HG03442 (cell line): ENCODE measurements at regions not wholly inside any gene's neighbourhood (a gene's known extent, or its start where the extent isn't known, plus 50 kb on each side); places are given as distances from the start of the nearest gene placed in this dataset.

Source experiments
- ATAC-seq: cut with Tn5 transposase; IDR thresholded peaks from one replicate; pipeline ENCODE4 v1.9.1; 2021; ENCODE audit warnings: mild to moderate bottlenecking, moderate library complexity; ENCODE audit not compliant: unreplicated experiment

- no peak for ATAC-seq
Measured at GRCh38 chr22:46052801-46053562, 76.0 kb upstream of the WNT7B start.

GRCh38 chr22:46053563-46054090 lies 76.7 kb upstream of the WNT7B start:
- no peak for ATAC-seq

DNA sequence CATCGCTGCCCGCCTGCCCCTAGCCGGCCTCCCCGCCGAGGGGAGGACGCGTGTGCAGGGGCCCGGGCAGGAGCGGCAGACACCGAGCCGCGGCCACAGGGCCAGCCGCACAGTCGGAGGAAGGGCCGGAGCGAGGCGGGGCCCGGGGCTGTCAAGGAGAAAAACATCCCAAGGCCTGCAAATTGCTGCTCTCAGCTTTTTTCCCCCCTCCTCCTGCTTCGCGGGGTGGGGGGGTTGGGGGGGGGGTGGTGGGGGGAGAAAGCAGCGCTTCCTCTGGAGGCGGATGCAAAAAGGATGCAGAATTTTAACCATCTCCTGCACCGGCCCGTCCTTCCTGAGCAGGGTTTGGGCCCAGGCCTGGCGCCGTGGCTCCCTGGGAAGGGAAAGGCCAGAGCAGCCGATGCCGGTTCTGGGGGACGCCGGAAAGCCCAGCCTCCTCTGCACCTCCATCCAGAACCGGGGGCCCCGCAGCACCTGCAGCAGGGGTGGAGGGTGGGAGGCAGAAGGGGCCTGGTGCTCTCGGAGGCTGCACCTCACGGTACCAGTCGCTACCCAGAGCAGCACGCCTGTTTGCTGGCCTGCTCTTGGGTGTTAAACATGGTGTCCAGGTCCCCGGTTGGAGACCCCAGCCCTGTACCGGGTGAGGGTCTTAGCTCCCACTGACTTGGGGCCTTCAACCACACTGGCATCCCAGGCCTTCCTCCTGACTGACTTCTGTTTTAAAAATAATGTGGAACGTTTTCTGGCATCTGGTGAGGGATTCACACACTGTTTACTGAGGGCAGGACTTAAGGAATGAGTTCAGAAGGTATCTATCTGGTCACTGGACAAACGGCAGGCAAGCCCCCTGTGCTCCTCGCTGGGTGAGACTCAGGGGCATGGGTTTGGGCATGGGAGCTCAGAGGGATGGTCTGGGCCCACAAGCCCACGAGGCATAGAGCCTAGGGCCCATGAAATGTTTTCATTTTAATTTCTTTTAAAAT lies 77.4 kb upstream of the WNT7B start:
- ATAC-seq, result no peak

DNA sequence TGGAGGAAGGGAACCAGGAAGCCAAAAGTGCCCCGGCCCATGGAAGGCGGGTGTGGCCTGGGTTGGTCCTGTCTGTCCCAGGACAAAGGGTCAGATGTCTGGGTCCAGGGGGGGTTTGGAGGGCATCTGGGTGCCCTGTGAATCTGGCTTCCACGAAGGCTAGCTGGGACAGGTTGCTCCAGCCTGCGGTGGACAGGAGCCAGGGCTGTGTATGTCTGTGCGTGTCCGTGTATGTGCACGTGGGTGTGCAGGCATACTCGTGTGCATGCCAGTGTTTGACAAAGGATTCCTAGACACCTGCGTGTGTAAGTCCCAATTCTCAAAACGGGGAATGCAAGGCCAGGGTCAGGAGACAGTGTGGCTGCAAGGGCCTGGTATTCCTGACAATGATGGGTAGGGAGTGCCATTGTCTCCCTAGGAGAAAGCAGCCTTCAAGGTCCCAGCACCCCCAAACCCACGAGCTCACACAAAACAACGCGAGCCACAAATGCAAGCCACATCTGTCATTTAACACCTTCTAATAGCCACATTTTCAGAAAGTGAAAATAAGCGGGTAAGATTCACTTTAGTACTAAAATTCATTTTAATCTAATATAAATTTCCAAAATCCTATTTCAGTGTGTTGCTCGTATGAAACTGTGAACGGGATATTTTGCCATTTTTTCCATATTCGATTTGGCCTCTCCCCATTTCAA lies 78.4 kb upstream of the WNT7B start:
- ATAC-seq, result no peak

- no peak for ATAC-seq
Measured at GRCh38 chr22:46055911-46056545, 79.1 kb upstream of the WNT7B start.

GRCh38 chr22:46056546-46057245 lies 79.7 kb upstream of the WNT7B start:
- no peak for ATAC-seq

GRCh38 chr22:46057246-46058090 lies 80.5 kb upstream of the WNT7B start:
- ATAC-seq, result no peak

DNA sequence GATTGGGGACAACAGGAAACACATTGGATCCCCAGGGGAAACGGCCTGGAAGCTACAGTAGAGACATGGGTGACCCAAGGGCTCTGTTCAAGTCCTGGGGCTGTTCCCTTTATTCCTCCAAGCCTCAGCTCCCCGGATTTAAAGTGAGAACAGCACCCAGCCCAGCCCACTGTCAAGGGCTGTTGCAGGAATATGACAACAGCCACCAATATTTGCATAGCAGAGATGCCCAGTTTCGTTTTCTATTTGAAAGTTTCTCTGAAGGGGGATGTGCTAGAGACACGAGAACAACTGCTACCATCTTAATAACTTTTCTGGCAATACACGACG lies 81.1 kb upstream of the WNT7B start:
- ATAC-seq, result peak; percentile 47

DNA sequence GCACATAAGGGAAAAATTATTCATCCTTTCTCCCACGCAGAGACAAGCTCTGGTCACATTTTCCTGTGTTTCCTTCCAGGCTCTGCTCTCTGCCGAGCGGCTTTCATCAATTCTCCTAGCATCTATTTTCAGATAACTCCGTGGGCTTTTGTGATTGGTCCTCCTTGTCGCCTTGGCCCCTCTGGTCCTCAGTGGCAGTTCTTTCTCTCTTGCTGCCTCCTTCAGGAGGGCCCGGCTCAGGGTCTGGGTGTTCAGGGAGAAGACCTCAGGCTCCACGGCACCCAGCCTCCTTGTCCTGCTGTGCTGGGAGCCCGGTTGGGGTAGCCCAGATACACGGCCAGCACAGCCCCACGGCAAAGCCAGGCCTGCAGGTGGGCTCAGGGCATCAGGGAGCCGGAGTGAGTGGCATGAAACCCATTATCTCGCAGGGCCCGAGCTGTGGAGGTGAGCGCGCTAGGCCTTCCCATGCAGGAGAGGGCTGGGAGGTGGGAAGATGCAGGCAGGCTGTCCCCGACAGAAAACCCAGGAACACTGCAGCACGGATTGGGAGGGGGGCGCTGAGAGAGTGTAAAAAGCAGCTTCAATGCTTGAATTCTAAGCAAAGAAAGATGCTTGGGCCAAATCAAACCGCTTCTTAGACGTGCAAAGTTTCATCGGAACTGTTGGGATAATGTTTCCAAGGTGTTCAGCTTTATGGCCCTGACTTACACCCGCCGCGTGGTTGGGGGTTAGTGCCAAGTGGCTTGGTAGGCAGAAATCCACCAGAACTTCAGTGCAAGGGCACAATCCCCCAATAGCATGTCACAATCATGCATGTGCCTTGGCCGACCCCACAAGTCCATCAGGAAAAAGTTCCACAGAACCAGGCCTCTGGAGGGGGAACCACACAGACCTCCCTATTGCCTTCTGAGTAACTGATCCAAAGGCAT lies 81.9 kb upstream of the WNT7B start:
- ATAC-seq, result no peak

DNA sequence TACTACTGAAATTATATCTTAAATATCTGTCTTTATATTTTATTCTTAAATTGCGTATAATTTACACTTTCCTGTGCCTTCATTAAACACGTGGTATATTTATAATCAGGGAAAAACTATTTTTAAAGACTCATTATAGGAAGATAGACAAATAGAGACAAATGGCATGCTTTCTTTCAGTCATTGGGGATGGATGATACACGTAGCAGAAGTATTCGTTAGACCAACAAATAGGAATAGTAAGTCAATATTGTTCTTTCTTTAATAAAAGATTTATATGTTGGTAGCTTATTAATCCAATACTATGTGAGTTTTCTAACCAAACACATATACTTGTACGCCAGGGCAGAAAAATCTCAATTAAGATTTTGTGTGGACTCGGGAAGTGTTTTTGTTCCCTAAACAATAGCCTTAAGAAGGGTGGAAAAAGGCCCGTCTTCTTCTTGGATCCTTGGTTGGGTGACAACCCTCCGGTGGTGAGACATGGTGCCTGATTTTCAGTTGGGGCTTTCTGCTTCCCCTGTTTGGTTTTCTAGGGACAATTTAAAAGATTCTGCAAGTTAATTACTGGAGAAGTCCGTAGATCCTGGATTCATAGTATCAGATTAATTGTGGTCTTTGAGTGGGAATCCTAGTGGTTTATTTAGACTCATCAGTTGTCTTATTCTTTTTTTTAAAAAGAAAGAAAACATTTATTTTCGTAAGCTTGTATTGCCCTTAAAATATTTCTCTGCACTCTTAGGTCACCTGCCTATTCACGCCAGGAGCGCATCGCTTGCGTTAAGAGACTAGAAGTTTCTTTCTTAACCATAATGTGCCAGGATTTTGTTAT lies 83.5 kb upstream of the WNT7B start:
- no peak for ATAC-seq

GRCh38 chr22:46061124-46061500 lies 84.2 kb upstream of the WNT7B start:
- no peak for ATAC-seq

- ATAC-seq, result no peak
Measured at GRCh38 chr22:46061501-46062231, 84.7 kb upstream of the WNT7B start.

DNA sequence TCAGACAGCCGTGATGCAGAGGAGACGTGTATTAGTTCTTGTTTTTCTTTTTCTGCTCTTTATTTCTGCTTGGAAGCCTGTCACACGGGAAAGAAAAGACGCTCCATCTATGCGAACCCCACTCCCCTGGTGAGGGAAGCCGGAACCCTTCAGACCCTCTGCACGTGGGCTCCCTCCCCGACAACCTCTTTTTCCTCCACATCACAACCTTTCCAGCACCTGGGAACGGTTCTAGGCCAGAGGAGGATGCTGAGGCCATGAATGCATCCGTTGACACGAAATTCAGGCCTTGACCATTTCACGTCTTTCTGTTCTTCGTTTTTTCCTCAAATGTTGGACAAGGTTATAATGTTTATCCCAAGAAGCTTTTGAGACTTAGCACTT lies 85.3 kb upstream of the WNT7B start:
- no peak for ATAC-seq

DNA sequence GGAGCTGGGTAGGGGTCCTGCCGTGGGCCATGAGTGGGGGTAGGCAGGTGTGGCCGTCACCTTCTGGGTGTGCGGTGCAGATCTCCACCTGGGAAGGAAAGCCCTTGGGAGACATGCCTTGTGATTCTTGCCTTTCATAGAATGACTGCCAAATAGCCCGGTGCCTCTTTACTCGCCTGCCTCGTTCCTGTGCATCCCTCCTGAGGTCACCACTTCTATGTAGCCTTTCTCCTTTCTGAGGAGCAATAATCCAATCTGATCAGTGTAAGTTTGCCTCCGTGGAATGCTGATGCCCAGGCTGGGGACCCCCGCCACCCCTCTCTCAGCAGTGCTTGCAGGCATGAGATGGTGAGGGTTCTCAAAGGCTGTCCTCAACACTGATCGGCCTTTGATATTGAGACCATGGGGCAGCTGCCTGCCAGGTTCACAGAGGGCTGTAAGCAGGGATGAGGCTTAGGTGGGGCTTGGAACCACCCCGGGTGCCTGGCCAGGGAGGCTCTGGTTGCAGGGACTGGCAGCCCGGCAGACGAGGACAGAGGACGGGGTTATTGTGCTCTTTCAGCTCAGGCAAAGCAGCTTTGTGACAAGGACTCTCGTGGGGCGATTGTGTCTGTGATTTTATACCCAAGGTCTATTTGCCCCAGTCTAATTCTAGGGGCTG lies 86.1 kb upstream of the WNT7B start:
- ATAC-seq, result no peak

GRCh38 chr22:46063846-46064227 lies 86.5 kb upstream of the PPARA start:
- ATAC-seq, result no peak

- no peak for ATAC-seq
Measured at GRCh38 chr22:46064228-46064965, 85.9 kb upstream of the PPARA start.
